K562 (cell line): ENCODE measurements at regions not wholly inside any gene's neighbourhood (a gene's known extent, or its start where the extent isn't known, plus 50 kb on each side); places are given as distances from the start of the nearest gene placed in this dataset.
"Not testable (repeated sequence)": the region's sequence is repeated elsewhere in the genome, so short reads cannot be mapped to it uniquely, and the experiment has no call there.

Experiments
- ATAC-seq: fragments of 200-7000 bp; cut with Tn5 transposase; 3 replicates; pipeline ENCODE4 v1.9.1; 2020; ENCODE audit warnings: moderate library complexity
- BruUV-seq: library from RNA; stranded (reverse); fragments of 400-500 nt; replicated peaks from 2 replicates; lab custom pipeline; 2021; lab: Mats Ljungman, UMichigan
- CTCF ChIA-PET: fragments of 300-600 bp; formaldehyde crosslinking; extraction: SDS; loops from one replicate; lab custom pipeline; 2021; ENCODE audit warnings: low intra/inter-chr PET ratio; lab: Yijun Ruan, JAX
- POLR2A ChIA-PET: fragments of 300-600, 350-650 bp; sonication (Branson Sonifier 250); formaldehyde crosslinking; extraction: SDS; loops from one replicate; lab custom pipeline; 2021; ENCODE audit warnings: antibody characterized with exemption, inconsistent platforms; lab: Yijun Ruan, JAX
- DNase-seq, 4 experiments: peaks; one replicate each; pipeline versions ENCODE4 v3.0.0 to v3.0.0-alpha.2; 2011 to 2018; ENCODE audit warnings: low spot score in 3 of 4, mixed read lengths in 3 of 4; ENCODE audit errors: extremely low read depth in 1 of 4
- FAIRE-seq: peaks from 2 replicates; lab custom pipeline; 2011; peaks lifted over from hg19 to GRCh38; lab: Jason Lieb, UNC
- H2AFZ ChIP-seq: 2 replicates; pipeline ENCODE4 v1.6.0; 2011; ENCODE audit warnings: low read depth, low read length, control low read depth, inconsistent platforms
- H3K27ac ChIP-seq: fragments of 200-600 bp; 3 replicates; pipeline ENCODE4 v1.8.0; 2011; ENCODE audit warnings: low read depth, mild to moderate bottlenecking, control low read depth, inconsistent platforms, low read length, moderate library complexity, mixed read lengths; ENCODE audit errors: extremely low read depth
- H3K27me3 ChIP-seq, 2 experiments: fragments of 300-600 bp in 1 of 2; 2 replicates in 1 of 2; 3 replicates in 1 of 2; pipeline versions ENCODE4 v1.6.0 to v1.8.0; 2011; ENCODE audit warnings: inconsistent platforms in 2 of 2, low read length in 2 of 2, mild to moderate bottlenecking in 1 of 2, mixed read lengths in 1 of 2, moderate library complexity in 1 of 2; ENCODE audit not compliant: control insufficient read depth in 2 of 2, insufficient read depth in 2 of 2
- H3K36me3 ChIP-seq: fragments of 300-600 bp; 3 replicates; pipeline ENCODE4 v1.8.0; 2011; ENCODE audit warnings: mild to moderate bottlenecking, low read length, inconsistent platforms; ENCODE audit not compliant: control insufficient read depth, insufficient read depth
- H3K4me1 ChIP-seq, 2 experiments: fragments of 200-600 bp in 1 of 2; replicated peaks in 1 of 2; 2 replicates in 1 of 2; 3 replicates in 1 of 2; pipeline versions ENCODE4 v1.5.1 to v1.8.0; 2011; ENCODE audit warnings: inconsistent platforms in 2 of 2, low read length in 2 of 2, mild to moderate bottlenecking in 1 of 2, mixed read lengths in 1 of 2, moderate library complexity in 1 of 2; ENCODE audit not compliant: control insufficient read depth in 2 of 2, insufficient read depth in 2 of 2
- H3K4me2 ChIP-seq: 2 replicates; pipeline ENCODE4 v1.6.1; 2011; ENCODE audit warnings: low read length, control low read depth, inconsistent platforms, mixed read lengths; ENCODE audit not compliant: insufficient read depth
- H3K4me3 ChIP-seq: fragments of 200-600 bp; sonication (generic), shearing (Covaris generic); 2 replicates; pipeline ENCODE4 v1.5.1; 2016; ENCODE audit warnings: control low read depth, inconsistent platforms
- H3K79me2 ChIP-seq: fragments of 200-600 bp; 3 replicates; pipeline ENCODE4 v1.8.0; 2011; ENCODE audit warnings: low read length, inconsistent platforms; ENCODE audit not compliant: control insufficient read depth, insufficient read depth
- H3K9ac ChIP-seq, 2 experiments: 2 replicates each; pipeline versions ENCODE4 v1.6.0 to v1.6.1; 2011; ENCODE audit warnings: low read depth in 2 of 2, low read length in 2 of 2, control low read depth in 1 of 2, inconsistent platforms in 1 of 2, mild to moderate bottlenecking in 1 of 2, mixed read lengths in 1 of 2; ENCODE audit not compliant: insufficient read depth in 1 of 2
- H3K9me1 ChIP-seq: one replicate; pipeline ENCODE4 v1.6.0; 2011; ENCODE audit warnings: inconsistent platforms, mild to moderate bottlenecking, low read length, moderate library complexity; ENCODE audit not compliant: control insufficient read depth, insufficient read depth
- H3K9me3 ChIP-seq: replicated peaks from 2 replicates; pipeline ENCODE4 v1.5.1; 2011; ENCODE audit warnings: low read depth, low read length, inconsistent platforms; ENCODE audit not compliant: control insufficient read depth, insufficient read depth
- H4K20me1 ChIP-seq: replicated peaks from 2 replicates; pipeline ENCODE4 v1.6.1; 2011; ENCODE audit warnings: low read length, inconsistent platforms, mixed read lengths; ENCODE audit not compliant: control insufficient read depth, insufficient read depth
- CHD2 ChIP-seq: IDR thresholded peaks from 2 replicates; pipeline ENCODE4 v1.6.1; 2011; ENCODE audit warnings: low read depth, low read length
- CXXC5 ChIP-seq: fragments of 250-450 bp; sonication (Bioruptor Pico); IDR thresholded peaks from 2 replicates; pipeline ENCODE4 v1.8.0; 2022; ENCODE audit warnings: inconsistent platforms, mild to moderate bottlenecking, moderate library complexity
- ELF1 ChIP-seq: fragments of 200-800 bp; sonication (Bioruptor generic); IDR thresholded peaks from 2 replicates; pipeline ENCODE4 v1.6.1; 2016; ENCODE audit warnings: missing genetic modification characterization, missing compliant biosample characterization
- ETS2 ChIP-seq: IDR thresholded peaks from 2 replicates; pipeline ENCODE4 v1.6.1; 2016; ENCODE audit warnings: borderline replicate concordance, missing genetic modification characterization, mild to moderate bottlenecking, moderate library complexity, missing compliant biosample characterization; ENCODE audit not compliant: poor library complexity, severe bottlenecking
- OTX1 ChIP-seq: fragments of 450-650 bp; formaldehyde crosslinking; IDR thresholded peaks from 2 replicates; pipeline ENCODE4 v1.4.0; 2022; ENCODE audit warnings: mild to moderate bottlenecking
- RUNX1 ChIP-seq: sonication (generic); IDR thresholded peaks from 2 replicates; pipeline ENCODE4 v1.6.1; 2016; ENCODE audit warnings: antibody characterized with exemption, low read depth
- SMC3 ChIP-seq: conservative IDR thresholded peaks from 2 replicates; pipeline ENCODE4 v1.6.1; 2011; ENCODE audit warnings: low read depth, low read length, improper control_type of control experiment; ENCODE audit not compliant: insufficient read depth
- ZBTB17 ChIP-seq: fragments of 450-650 bp; formaldehyde crosslinking; IDR thresholded peaks from 2 replicates; pipeline ENCODE4 v1.4.0; 2020; ENCODE audit warnings: mild to moderate bottlenecking
- ZNF133 ChIP-seq: fragments of 250-450 bp; sonication (Bioruptor Pico); IDR thresholded peaks from 2 replicates; pipeline ENCODE4 v1.4.0; 2020; ENCODE audit warnings: mild to moderate bottlenecking
- WGBS: fragments of 100-300 bp; shearing (Covaris generic); methylation state at CpG from one replicate; pipeline ENCODE4 v1.1.6; 2016; ENCODE audit warnings: low coverage, mixed read lengths; ENCODE audit not compliant: insufficient coverage; ENCODE audit errors: missing lambda C conversion rate; 5-methylcytosine and 5-hydroxymethylcytosine counted together
- in situ Hi-C: fragments of 300-500 bp; cut with MboI; formaldehyde crosslinking; loops from 4 replicates; pipeline ENCODE4 v1.15.0; 2018; ENCODE audit warnings: inconsistent platforms, mixed read lengths
- intact Hi-C: fragments of 100-400 bp; cut with micrococcal nuclease; formaldehyde crosslinking; loops from 2 replicates; pipeline ENCODE4 v1.14.2; 2022
- TF ChIP-seq, protein P1 (sequence below): sonication (generic); formaldehyde crosslinking; IDR thresholded peaks from 2 replicates; pipeline ENCODE4 v1.8.0; 2022; ENCODE audit warnings: missing genetic modification reagents, mild to moderate bottlenecking, borderline replicate concordance

DNA sequence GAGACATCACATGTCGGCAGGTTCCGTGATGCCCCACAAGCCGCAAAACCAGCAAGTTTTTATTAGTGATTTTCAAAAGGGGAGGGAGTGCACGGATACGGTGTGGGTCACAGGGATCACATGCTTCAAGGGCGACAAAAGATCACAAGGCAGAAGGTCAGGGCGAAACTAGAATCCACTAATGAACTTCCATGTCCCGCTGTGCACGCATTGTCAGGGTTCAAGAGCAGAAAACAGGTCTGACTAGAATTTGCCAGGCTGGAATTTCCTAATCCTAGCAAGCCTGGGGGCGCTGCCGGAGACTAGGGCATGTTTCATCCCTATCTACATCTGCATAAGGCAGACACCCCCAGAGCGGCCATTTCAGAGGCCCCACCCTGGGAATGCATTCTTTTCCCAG, 225.2 kb downstream of the NPHP4 start:
- H3K9ac ChIP-seq, result not testable (repeated sequence)

DNA sequence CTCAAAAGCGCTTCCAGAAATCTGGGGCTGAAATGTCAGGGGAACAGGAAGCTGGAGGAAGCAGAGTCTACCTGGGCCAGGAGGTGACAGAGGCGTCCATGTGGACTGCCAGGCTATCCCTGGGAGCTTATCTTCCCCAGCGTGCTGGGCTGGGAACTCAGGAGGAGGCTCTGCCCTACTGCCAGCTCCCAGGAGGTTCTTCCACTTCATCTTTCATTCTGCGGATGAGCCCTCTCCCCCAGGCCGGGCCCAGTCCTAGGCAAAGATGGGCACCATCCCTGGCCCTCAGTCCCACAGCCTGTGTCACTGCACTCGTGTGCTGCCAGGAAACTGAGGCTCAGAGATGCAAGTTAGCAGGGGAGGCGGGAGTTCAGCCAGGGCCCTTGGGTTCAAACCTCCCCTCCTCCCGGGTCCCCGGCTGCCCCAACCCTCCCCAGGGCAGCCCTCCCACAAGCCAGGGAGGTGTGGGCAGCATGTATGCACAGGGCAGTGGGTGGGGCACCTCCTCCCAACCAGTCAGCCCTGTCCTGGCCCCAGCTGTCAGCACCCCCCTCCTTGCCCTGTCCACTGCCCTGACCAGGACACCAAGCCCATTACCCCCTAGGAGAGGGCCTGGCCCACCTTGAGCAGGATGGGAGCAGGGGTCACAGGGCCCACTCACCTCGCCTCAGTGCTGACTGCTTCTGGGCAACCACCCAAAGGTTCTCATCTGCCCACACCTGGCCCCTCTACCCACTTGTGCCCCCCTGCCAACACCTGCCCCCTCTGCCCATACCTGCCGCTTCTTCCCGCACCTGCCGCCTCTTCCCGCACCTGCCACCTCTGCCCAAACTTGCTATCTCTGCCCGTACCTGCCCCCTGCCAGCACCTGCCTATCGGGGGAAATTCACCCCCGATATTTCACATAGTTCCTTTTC, 226.0 kb downstream of the NPHP4 start:
- Histone ChIP-seq H3K9ac (no peak overlapping the region), H3K36me3 (no peaks in the 10 kb centered on the region), H3K79me2 (no peaks in the 10 kb centered on the region), H3K9me3 (no peaks in the 10 kb centered on the region), H2AFZ (no peak overlapping the region), H3K4me3 (no peak overlapping the region), H3K4me1 (no peaks in the 10 kb centered on the region), H3K27ac (no peak overlapping the region), H4K20me1 (no peaks in the 10 kb centered on the region; the same call in 1 of the 2 replicates), H3K4me2 (no peak overlapping the region), H3K9me1 (no peaks in the 10 kb centered on the region), H3K27me3 (peaks cover 17 to 65% of the 10 kb centered on the region in 2 experiments)
- FAIRE-seq, result no peak
- POLR2A ChIA-PET, result interaction anchor here (0.6 to 1.4 kb wide), 2 partner anchors 20 to 396 kb away, joined by 3 read pairs; no protein-coding TSS in a partner anchor
- BruUV-seq, result no TSS peak
- under 1% methylated on average over 17 of the region's 17 CpGs for whole genome bisulfite sequencing
- intact Hi-C loops, result no loop called here
- CTCF ChIA-PET, result no interaction called here
- no peak for DNase-seq
- in situ Hi-C loops, result no loop called here
- ATAC-seq, result no peak
- TF ChIP-seq OTX1 (CRISPR knock-in tag) (no peak), CHD2 (no peak), ELF1 (no peak), ZNF133 (CRISPR knock-in tag) (no peak), CXXC5 (no peak), SMC3 (no peak), RUNX1 (no peak), ETS2 (tag) (no peak), ZBTB17 (CRISPR knock-in tag) (no peak)
- TF ChIP-seq, protein P1, sequence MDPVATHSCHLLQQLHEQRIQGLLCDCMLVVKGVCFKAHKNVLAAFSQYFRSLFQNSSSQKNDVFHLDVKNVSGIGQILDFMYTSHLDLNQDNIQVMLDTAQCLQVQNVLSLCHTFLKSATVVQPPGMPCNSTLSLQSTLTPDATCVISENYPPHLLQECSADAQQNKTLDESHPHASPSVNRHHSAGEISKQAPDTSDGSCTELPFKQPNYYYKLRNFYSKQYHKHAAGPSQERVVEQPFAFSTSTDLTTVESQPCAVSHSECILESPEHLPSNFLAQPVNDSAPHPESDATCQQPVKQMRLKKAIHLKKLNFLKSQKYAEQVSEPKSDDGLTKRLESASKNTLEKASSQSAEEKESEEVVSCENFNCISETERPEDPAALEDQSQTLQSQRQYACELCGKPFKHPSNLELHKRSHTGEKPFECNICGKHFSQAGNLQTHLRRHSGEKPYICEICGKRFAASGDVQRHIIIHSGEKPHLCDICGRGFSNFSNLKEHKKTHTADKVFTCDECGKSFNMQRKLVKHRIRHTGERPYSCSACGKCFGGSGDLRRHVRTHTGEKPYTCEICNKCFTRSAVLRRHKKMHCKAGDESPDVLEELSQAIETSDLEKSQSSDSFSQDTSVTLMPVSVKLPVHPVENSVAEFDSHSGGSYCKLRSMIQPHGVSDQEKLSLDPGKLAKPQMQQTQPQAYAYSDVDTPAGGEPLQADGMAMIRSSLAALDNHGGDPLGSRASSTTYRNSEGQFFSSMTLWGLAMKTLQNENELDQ, result no peak

More for the DNA sequence above, 225.2 kb downstream of the NPHP4 start:
- BruUV-seq, in situ Hi-C loops, H2AFZ ChIP-seq, FAIRE-seq, H3K9me3 ChIP-seq, H3K4me2 ChIP-seq, H3K27ac ChIP-seq, H3K79me2 ChIP-seq, CTCF ChIA-PET, H3K4me3 ChIP-seq, intact Hi-C loops, ATAC-seq, H3K9me1 ChIP-seq, H3K36me3 ChIP-seq, DNase-seq, H3K4me1 ChIP-seq, H4K20me1 ChIP-seq: not testable (repeated sequence)
- WGBS, result under 1% methylated on average over 12 of the region's 12 CpGs
- peaks cover 17 to 70% of the 10 kb centered on the region in 2 experiments for H3K27me3 ChIP-seq
- POLR2A ChIA-PET, result interaction anchor here (1.0 kb wide), 1 partner anchor 25 kb away, joined by 3 read pairs; no protein-coding TSS in a partner anchor
